SW480 (cell line): ENCODE measurements at regions not wholly inside any gene's neighbourhood (a gene's known extent, or its start where the extent isn't known, plus 50 kb on each side); places are given as distances from the start of the nearest gene placed in this dataset.

Experiments used
- DNase-seq: peaks from one replicate; pipeline ENCODE4 v3.0.0-alpha.2; 2016; ENCODE audit warnings: low spot score

GRCh38 chr2:223701761-223702160 lies 99.6 kb upstream of the SCG2 start:
- DNase-seq: no peak

- no peak for DNase-seq
These were observed 98.1 kb upstream of the SCG2 start for GRCh38 chr2:223700221-223700620.

GRCh38 chr2:223697892-223698645 lies 95.9 kb upstream of the SCG2 start:
- no peak for DNase-seq

GRCh38 chr2:223697316-223697891 lies 95.2 kb upstream of the SCG2 start:
- DNase-seq: no peak

GRCh38 chr2:223696719-223697118 lies 94.6 kb upstream of the SCG2 start:
- DNase-seq: no peak

GRCh38 chr2:223692191-223692947 lies 90.2 kb upstream of the SCG2 start:
- peak; percentile 21 for DNase-seq

GRCh38 chr2:223688094-223688835 lies 86.1 kb upstream of the SCG2 start:
- DNase-seq: no peak

- peak; percentile 15 for DNase-seq
These were observed 79.0 kb upstream of the SCG2 start for GRCh38 chr2:223681125-223681524.

- peak; percentile 15 for DNase-seq
These were observed 72.9 kb upstream of the SCG2 start for GRCh38 chr2:223674998-223675609.

GRCh38 chr2:223669453-223670225 lies 67.5 kb upstream of the SCG2 start:
- DNase-seq: no peak

GRCh38 chr2:223668302-223668998 lies 66.3 kb upstream of the SCG2 start:
- DNase-seq: no peak

- DNase-seq: peak; percentile 1
These were observed 52.3 kb upstream of the SCG2 start for GRCh38 chr2:223654384-223654915.

- no peak for DNase-seq
These were observed 50.7 kb upstream of the SCG2 start for GRCh38 chr2:223652902-223653301.

- DNase-seq: no peak
These were observed 50.0 kb upstream of the SCG2 start for GRCh38 chr2:223652122-223652521.
